Loucy (cell line): ENCODE measurements at regions not wholly inside any gene's neighbourhood (a gene's known extent, or its start where the extent isn't known, plus 50 kb on each side); places are given as distances from the start of the nearest gene placed in this dataset.

ENCODE experiments used
- H2AFZ ChIP-seq: fragments of 200-600 bp; sonication (generic); 2 replicates; pipeline ENCODE4 v1.6.0; 2016; ENCODE audit warnings: antibody characterized with exemption, mild to moderate bottlenecking, low read length, moderate library complexity
- H3F3A ChIP-seq: fragments of 200-600 bp; 2 replicates; pipeline ENCODE4 v1.6.0; 2016; ENCODE audit warnings: antibody characterized with exemption, low read depth, mild to moderate bottlenecking
- H3K27me3 ChIP-seq: fragments of 200-600 bp; sonication (generic); 2 replicates; pipeline ENCODE4 v1.6.1; 2014; ENCODE audit warnings: low read length, mild to moderate bottlenecking; ENCODE audit not compliant: insufficient read depth, poor library complexity, severe bottlenecking
- H3K36me3 ChIP-seq: fragments of 200-600 bp; sonication (generic); 2 replicates; pipeline ENCODE4 v1.6.1; 2016; ENCODE audit warnings: low read length; ENCODE audit not compliant: insufficient read depth
- H3K4me1 ChIP-seq: fragments of 200-600 bp; sonication (generic); 2 replicates; pipeline ENCODE4 v1.5.1; 2014; ENCODE audit warnings: low read length, mild to moderate bottlenecking; ENCODE audit not compliant: insufficient read depth, poor library complexity, severe bottlenecking
- H3K4me2 ChIP-seq: fragments of 200-600 bp; sonication (generic); 2 replicates; pipeline ENCODE4 v1.6.0; 2014; ENCODE audit warnings: antibody characterized with exemption, low read length, low read depth, mild to moderate bottlenecking; ENCODE audit not compliant: poor library complexity, severe bottlenecking
- H3K4me3 ChIP-seq: fragments of 200-600 bp; sonication (generic); 2 replicates; pipeline ENCODE4 v1.5.1; 2014; ENCODE audit warnings: low read length, mild to moderate bottlenecking, mixed read lengths; ENCODE audit not compliant: poor library complexity, severe bottlenecking
- H3K79me2 ChIP-seq: fragments of 200-600 bp; sonication (generic); 2 replicates; pipeline ENCODE4 v1.6.1; 2014; ENCODE audit warnings: low read length; ENCODE audit not compliant: insufficient read depth
- H3K9ac ChIP-seq: fragments of 200-600 bp; sonication (generic); 2 replicates; pipeline ENCODE4 v1.6.0; 2014; ENCODE audit warnings: mild to moderate bottlenecking, low read depth, low read length, moderate library complexity; ENCODE audit not compliant: poor library complexity, severe bottlenecking
- H3K9me2 ChIP-seq: fragments of 200-600 bp; sonication (generic); replicated peaks from 2 replicates; pipeline ENCODE4 v1.6.1; 2016; ENCODE audit warnings: low read depth, low read length, mixed read lengths
- H3K9me3 ChIP-seq: fragments of 200-600 bp; sonication (generic); 2 replicates; pipeline ENCODE4 v1.6.1; 2014; ENCODE audit warnings: mild to moderate bottlenecking, antibody characterized with exemption, low read length, low read depth; ENCODE audit not compliant: insufficient read depth
- H4K20me1 ChIP-seq: fragments of 200-600 bp; sonication (generic); 2 replicates; pipeline ENCODE4 v1.6.0; 2014; ENCODE audit warnings: antibody characterized with exemption, low read length, mild to moderate bottlenecking; ENCODE audit not compliant: insufficient read depth, poor library complexity, severe bottlenecking
- CTCF ChIP-seq: fragments of 200-600 bp; sonication (generic); conservative IDR thresholded peaks from 2 replicates; pipeline ENCODE4 v1.5.1; 2014; ENCODE audit warnings: mild to moderate bottlenecking, antibody characterized with exemption, low read length
- EZH2phosphoT487 ChIP-seq: fragments of 200-600 bp; IDR thresholded peaks from 2 replicates; pipeline ENCODE4 v1.6.1; 2018; ENCODE audit warnings: antibody characterized with exemption, mild to moderate bottlenecking, moderate library complexity, borderline replicate concordance

- Histone ChIP-seq H3K79me2 (no peaks in the 10 kb centered on the region), H4K20me1 (no peaks in the 10 kb centered on the region), H3K4me2 (no peak overlapping the region), H3K4me3 (no peak overlapping the region), H3F3A (no peaks in the 10 kb centered on the region), H3K9ac (no peak overlapping the region), H3K9me3 (no peaks in the 10 kb centered on the region), H3K27me3 (no peaks in the 10 kb centered on the region), H2AFZ (no peak overlapping the region), H3K4me1 (no peaks in the 10 kb centered on the region), H3K36me3 (no peaks in the 10 kb centered on the region), H3K9me2 (no peaks in the 10 kb centered on the region)
- TF ChIP-seq CTCF (no peak), EZH2phosphoT487 (no peak)
Measured at GRCh38 chr20:59468831-59469230, 135.5 kb upstream of the PHACTR3 start.

- Histone ChIP-seq H3K79me2 (no peaks in the 10 kb centered on the region), H3K9ac (no peak overlapping the region), H3K36me3 (no peaks in the 10 kb centered on the region), H3K27me3 (no peaks in the 10 kb centered on the region), H3K4me1 (no peaks in the 10 kb centered on the region), H4K20me1 (no peaks in the 10 kb centered on the region), H2AFZ (no peak overlapping the region), H3K9me2 (no peaks in the 10 kb centered on the region), H3K4me3 (no peak overlapping the region), H3K4me2 (no peak overlapping the region), H3F3A (no peaks in the 10 kb centered on the region), H3K9me3 (no peaks in the 10 kb centered on the region)
- TF ChIP-seq EZH2phosphoT487 (no peak), CTCF (no peak)
Measured at GRCh38 chr20:59469267-59470252, 134.8 kb upstream of the PHACTR3 start.

GRCh38 chr20:59470521-59470920 is 133.8 kb upstream of the PHACTR3 start:
- no peaks in the 10 kb centered on the region for H3F3A ChIP-seq
- TF ChIP-seq CTCF (no peak), EZH2phosphoT487 (no peak)
- H3K79me2 ChIP-seq: no peaks in the 10 kb centered on the region
- no peaks in the 10 kb centered on the region for H3K9me2 ChIP-seq
- H3K4me2 ChIP-seq: no peak overlapping the region
- no peaks in the 10 kb centered on the region for H3K9me3 ChIP-seq
- no peaks in the 10 kb centered on the region for H3K36me3 ChIP-seq
- H3K4me1 ChIP-seq: no peaks in the 10 kb centered on the region
- no peak overlapping the region for H3K4me3 ChIP-seq
- no peaks in the 10 kb centered on the region for H3K27me3 ChIP-seq
- H3K9ac ChIP-seq: no peak overlapping the region
- H2AFZ ChIP-seq: no peak overlapping the region
- H4K20me1 ChIP-seq: no peaks in the 10 kb centered on the region
